Activated CD8-positive, alpha-beta memory T cell treated with anti-CD3 and anti-CD28 coated beads for 4 hours (primary cell): ENCODE measurements at regions not wholly inside any gene's neighbourhood (a gene's known extent, or its start where the extent isn't known, plus 50 kb on each side); places are given as distances from the start of the nearest gene placed in this dataset.
"Not testable (repeated sequence)": the region's sequence is repeated elsewhere in the genome, so short reads cannot be mapped to it uniquely, and the experiment has no call there.

Source experiments
- DNase-seq, 2 donors: peaks; one replicate each; pipeline ENCODE4 v3.0.0-alpha.2; 2020; ENCODE audit warnings: low read depth in 2 of 2

GRCh38 chr19:28444362-28444761 is 768.6 kb downstream of the UQCRFS1 start:
- no peak for DNase-seq

GRCh38 chr19:28443361-28443760 is 769.6 kb downstream of the UQCRFS1 start:
- DNase-seq: no peak

GRCh38 chr19:28437390-28438346 is 775.3 kb downstream of the UQCRFS1 start:
- DNase-seq: no peak

GRCh38 chr19:28436320-28436719 is 776.6 kb downstream of the UQCRFS1 start:
- DNase-seq: no peak

GRCh38 chr19:28435551-28436271 is 777.2 kb downstream of the UQCRFS1 start:
- DNase-seq: no peak

- DNase-seq: not testable (repeated sequence)
Measured at GRCh38 chr19:28434794-28435193, 778.2 kb downstream of the UQCRFS1 start.

GRCh38 chr19:28434365-28434764 is 778.6 kb downstream of the UQCRFS1 start:
- DNase-seq: not testable (repeated sequence)

GRCh38 chr19:28433166-28433565 is 779.8 kb downstream of the UQCRFS1 start:
- DNase-seq: not testable (repeated sequence)

GRCh38 chr19:28430214-28430613 is 782.7 kb downstream of the UQCRFS1 start:
- no peak for DNase-seq

GRCh38 chr19:28429356-28429755 is 783.6 kb downstream of the UQCRFS1 start:
- DNase-seq: no peak

GRCh38 chr19:28428663-28429348 is 784.1 kb downstream of the UQCRFS1 start:
- no peak for DNase-seq

- no peak for DNase-seq
Measured at GRCh38 chr19:28427376-28428083, 785.4 kb downstream of the UQCRFS1 start.

- DNase-seq: no peak
Measured at GRCh38 chr19:28426730-28427225, 786.2 kb downstream of the UQCRFS1 start.

- DNase-seq: no peak
Measured at GRCh38 chr19:28426110-28426729, 786.7 kb downstream of the UQCRFS1 start.

- no peak for DNase-seq
Measured at GRCh38 chr19:28425046-28425931, 787.7 kb downstream of the UQCRFS1 start.

- no peak for DNase-seq
Measured at GRCh38 chr19:28424662-28425045, 788.3 kb downstream of the UQCRFS1 start.

GRCh38 chr19:28424077-28424476 is 788.9 kb downstream of the UQCRFS1 start:
- DNase-seq: no peak

- DNase-seq: no peak
Measured at GRCh38 chr19:28422791-28423650, 789.9 kb downstream of the UQCRFS1 start.

- DNase-seq: no peak
Measured at GRCh38 chr19:28422046-28422445, 790.9 kb downstream of the UQCRFS1 start.
